Pons (tissue), 1 donor: ENCODE measurements at regions not wholly inside any gene's neighbourhood (a gene's known extent, or its start where the extent isn't known, plus 50 kb on each side); places are given as distances from the start of the nearest gene placed in this dataset.
A peak's percentile ranks its signal among the peaks of the same experiment; 100 is the strongest.
"Not testable (repeated sequence)": the region's sequence is repeated elsewhere in the genome, so short reads cannot be mapped to it uniquely, and the experiment has no call there.

Experiments
- DNase-seq: peaks from one replicate; pipeline ENCODE4 v3.0.0-alpha.2; 2016; ENCODE audit warnings: low spot score

DNA sequence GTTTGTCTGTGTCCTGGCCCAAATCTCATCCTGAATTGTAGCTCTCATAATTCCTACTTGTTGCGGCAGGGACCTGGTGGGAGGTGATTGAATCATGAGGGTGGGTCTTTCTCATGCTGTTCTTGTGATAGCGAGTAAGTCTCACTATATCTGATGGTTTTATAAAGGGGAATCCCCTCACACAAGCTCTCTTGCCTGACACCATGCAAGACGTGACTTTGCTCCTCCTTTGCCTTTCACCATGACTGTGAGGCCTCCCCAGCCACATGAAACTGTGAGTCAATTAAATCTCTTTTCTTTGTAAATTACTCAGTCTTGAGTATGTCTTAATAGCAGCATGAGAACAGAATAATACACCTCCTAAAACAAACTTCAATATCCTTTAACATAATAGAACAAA lies 1065.6 kb downstream of the PLA2G4A start:
- DNase-seq = no peak

DNA sequence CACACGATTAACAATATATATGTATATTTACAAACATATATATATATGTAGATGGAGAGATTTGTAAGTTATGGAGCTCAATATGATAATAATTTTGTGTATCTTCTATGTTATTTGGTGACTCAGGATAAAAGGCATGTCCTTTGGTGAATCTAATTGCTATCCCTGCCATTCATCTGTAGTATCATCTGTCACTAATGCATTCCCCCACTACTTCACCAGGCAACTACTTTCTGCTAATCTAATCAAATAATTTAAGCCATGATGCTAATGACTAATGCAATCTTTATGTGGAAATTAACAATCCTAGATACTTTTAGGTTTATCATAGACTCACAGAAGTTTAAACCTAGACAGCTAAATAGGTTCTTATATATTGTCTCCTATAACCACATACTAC lies 1074.5 kb downstream of the PLA2G4A start:
- no peak for DNase-seq

DNA sequence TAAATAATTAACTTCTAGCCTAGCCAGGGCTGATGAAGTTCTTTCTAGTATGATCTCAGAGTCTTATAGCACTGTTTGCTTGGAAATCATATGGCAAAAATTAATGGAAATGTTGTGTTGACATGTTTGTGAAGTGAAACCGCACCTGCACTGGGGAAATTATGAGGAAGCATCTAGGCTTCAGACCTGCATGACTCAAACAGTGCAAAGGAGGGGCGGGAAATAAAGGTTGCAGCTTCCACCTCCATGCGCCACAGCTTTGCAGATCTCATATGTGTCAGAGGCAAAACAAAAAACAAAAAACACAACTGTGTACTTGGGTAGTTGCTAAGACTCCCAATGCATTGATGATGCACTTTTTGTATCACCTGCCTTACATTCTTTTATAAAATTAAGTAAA lies 1080.6 kb downstream of the PLA2G4A start:
- DNase-seq = no peak

DNA sequence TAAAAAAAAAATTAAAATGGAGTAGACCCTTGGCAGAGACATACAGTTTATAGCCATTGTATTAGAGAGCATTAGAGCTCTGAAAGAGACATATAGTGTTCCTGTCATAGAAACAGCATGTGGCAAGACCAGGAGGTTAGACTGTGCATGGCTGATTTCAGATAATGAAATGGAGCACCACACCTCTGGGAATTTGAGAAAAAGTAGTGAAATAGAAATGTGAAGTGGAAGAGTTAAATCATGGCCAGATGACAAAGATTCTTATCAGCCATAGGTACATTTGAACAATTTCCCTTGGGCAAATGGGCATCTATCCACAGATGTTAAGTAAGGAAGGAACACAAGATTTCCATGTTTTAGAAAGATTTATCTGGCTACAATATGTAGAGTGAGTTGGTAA lies 1083.1 kb downstream of the PLA2G4A start:
- no peak for DNase-seq

DNA sequence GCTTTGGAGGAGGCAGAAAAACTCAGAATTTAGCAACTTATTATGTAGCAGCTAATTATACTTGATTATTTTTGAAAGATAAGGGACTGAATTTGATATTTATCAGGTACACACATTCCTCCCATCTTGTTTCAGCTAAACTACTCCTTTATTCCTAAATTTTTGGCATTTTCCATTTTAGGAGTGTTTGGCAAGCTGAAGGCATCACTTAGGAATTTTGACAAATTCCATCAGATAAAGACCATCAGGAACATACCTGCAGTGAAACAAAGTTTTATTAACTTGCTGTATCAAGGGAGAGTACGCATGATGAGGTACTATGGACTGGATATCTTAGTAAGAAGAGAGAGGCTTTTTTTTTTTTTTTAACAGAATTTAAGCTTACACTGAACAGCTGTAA lies 1092.2 kb downstream of the PLA2G4A start:
- no peak for DNase-seq

DNA sequence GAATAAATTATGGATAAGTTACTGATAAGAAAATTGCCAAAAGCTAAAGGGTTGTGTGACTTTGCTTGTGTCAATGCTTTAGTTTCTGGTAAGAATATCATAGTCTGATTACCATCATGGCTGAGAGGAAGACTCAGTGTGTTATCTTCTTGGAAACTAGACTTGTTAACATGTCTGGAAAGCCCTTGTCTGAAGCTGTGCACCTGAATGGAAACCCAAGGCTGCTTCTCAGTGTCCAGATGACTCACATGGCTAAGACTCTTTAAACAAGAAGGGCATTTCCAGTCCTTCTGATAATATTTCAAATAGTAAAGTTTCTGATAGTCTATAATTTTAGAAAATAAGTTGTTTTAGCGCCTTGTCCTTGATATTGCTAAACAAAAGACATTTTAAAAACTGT lies 1092.7 kb downstream of the PLA2G4A start:
- DNase-seq = no peak

DNA sequence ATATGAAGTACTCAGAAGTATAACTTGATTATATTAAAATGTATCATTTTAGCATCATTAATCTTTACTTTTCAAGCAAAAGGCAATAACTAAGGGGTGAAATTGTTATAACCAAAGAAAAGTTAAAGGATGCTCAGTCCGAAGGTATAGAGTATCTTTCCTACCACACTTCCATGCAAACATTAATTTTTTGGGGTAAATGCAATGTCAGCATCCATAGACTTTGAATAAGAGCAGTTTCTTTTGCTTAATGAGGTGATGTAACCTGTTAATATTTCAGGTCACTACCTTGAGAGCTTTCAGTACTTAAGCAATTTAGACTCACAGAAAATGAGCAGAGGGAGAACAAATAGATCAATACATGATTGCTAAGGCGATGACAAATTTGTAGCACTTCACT lies 1093.5 kb downstream of the PLA2G4A start:
- no peak for DNase-seq

DNA sequence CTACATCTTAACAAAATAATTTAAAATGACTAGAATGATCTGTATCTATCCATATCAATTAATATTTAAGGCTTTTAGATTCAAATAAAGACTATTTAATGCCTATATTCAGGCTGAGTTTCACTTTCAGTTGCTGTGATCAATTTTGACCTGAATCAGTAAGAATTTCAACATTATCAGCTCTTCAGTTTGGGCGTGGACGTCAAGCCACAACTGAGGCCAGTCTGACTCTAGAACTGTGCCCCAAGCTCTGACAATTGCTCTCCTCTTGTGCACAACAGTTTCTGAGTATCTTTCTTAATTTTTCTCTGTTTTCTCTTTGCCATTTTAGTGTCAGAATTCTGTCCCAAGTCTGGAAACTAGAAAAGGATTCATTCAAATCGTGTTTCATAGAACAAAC lies 1095.5 kb downstream of the PLA2G4A start:
- DNase-seq = no peak

DNA sequence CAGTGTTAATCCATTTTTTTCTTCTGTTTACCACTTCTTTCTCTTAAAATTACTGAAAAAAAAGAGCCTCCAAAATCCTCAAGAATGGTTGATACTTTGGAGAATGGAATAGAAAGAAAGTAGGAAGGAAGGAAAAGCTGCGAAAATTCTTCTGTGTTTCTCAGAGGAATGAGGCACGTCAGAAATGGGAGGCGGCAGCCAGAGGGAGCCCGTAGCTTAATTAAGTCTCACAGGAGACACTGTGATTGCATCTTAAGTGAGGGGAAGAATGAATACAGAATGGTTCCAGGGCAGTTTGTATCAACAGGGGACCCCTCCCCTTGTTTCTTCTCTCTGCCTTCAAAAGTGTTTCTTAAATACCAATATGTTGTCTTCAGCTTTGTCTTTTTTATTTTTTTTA lies 1099.5 kb downstream of the PLA2G4A start:
- DNase-seq = peak; percentile 42

DNA sequence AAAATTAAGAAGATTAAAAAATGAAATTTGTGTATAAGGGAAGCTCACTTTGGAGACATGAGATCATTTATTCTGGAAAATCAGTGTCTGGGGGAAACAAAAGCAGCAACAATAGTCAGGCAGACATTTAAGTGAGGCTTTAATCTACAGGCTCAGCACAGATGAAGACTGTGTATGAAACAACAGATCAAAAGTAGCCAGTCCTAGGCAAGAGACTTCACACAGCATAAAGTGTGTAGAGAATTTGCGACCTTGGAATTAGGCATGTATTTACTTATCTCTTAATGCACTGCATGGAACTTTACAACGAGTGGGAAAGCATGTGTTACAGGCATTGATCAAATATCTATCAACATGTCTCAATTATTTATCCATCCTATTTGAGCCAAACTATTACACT lies 1099.9 kb downstream of the PLA2G4A start:
- DNase-seq = no peak

DNA sequence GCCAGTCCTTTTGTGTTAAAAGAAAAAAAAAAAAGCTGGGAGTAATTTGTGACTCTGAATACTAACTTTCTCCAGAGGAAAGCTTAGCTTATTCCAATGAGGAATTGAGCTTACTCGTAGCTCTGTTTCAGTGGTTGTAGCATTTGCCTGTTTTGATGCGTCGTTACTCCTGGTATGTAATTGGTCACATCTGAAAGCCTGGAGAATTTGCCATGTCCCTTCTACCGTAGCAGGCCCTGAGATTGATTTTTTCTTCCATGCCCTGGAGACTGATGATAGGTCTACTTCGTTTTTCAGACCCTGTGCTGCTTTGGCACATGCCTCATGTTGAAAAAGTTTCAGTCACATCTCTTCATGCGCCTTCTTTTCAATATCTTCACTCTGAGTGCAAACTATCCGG lies 1103.0 kb downstream of the PLA2G4A start:
- no peak for DNase-seq

DNA sequence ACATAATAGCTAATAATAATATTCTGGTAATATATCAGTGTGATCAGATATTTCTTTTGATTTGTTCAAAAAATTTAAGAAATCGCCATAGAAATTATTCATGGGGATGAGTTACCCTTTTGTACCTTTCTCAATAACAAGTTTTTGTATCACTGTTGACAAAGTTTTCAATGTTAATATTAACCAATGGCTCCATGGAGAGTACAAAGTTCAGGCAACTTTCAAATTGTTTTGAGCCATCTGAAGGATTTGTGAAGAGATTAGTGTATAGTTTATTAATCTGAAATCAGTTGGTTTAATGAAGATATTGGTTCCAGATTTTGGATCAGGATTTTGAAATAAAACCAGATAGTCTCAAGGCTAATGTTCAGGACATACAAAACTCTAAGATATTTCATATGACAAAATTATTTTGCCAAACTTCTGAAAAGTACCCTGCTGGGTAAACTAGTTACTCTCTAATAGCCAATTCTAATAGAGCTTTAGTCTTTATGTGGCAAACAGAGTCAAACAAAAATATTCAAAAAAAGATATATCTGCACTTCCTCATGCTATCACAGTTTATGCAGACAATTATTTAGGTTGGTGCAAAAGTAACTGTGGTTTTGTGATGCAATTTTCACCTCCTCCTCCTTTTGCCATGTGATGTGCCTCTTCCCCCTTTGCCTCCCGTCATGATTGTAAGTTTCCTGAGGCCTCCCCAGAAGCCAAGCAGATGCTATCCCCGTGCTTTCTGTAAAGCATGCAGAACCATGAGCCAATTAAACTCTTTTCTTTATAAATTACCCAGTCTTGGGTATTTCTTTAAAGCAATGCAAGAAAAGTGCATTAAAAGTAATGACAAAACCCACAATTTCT lies 1105.0 kb downstream of the PLA2G4A start:
- no peak for DNase-seq

DNA sequence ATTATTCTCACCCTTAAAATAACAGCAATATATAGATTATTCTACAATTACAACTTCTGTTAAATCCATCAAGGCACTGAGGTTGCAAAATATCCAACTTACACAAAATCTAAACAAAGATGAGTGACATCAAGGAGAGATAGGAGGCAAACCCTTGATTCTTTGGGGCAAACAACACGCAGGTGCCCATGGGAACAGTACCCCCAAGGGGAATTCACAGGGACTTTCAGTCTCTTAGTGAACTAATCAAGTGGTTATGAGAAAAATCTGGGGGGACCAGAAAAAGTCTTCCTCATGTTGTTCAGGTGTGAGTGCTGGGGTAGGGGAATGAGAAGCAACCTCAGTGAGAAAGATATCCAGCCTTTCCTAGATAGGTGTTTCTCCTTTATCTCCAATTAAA lies 1107.9 kb downstream of the PLA2G4A start:
- no peak for DNase-seq

DNA sequence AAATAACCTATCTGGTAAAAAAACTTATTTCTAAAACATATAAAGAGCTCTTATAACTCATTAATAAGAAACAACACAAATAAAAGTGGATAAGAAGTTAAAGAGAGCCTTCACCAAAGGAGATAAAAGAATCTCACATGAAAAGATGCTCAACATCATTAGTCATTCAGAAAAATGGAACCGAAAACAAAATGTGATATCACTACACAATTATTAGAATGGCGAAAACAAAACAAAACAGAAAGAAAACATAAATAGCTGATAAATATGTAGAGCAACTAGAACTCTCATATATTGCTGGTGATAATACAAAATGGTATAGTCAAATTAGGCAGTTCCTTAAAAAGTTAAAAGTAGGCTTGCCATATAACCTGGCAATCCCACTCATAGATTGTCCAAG lies 1109.3 kb downstream of the PLA2G4A start:
- DNase-seq = no peak

DNA sequence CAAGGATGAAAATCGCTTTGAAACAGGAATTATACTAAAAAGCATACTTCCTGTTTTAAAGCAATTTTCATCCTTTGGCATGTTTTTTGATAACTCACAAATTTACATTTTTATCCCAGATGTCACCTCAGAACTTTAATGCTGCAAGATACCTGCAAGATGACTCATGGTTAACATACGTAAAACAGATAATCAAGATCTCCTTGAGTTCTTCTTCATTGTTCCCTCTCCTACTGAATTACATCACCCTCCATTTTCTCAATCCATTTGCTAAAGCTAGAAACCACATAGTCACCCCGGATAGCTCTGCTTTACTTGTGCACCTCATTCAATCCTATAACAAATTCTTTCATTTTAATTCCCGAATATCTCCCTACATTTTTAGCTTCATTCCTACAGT lies 1114.2 kb downstream of the PLA2G4A start:
- no peak for DNase-seq

DNA sequence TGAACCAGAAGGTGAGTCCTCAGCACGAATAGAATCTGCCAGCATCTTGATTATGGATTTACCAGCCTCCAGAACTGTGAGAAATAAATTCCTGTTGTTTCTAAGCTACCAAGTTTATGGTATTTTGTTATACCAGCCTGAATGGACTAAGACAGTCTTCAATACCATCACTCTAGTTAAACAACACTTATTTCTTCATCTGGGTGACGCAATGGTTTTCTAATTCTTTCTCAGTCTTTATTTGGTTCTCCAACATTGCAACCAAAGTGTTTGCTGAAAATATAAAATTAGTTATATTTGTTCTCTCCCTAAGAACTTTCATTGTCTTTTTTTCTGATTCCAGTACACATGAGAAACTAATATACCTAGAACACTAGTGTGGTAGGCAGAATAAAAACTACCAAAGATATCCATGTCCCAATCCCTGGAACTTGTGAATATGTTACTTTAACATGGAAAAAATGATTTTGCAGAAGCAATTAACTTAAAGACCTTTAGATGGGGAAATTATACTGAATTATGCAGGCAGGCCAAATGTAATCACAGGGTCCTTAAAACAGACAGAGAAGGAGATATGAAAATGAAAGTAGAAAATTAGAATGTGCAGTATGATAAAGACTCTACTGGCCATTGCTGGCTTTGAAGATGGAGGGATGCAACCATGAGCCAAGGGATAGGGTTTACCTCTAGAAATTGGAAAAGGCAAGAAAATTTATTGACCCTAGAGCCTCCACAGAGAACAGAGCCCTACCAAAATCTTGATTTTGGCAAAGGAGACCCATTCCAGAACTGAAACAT lies 1115.1 kb downstream of the PLA2G4A start:
- no peak for DNase-seq

DNA sequence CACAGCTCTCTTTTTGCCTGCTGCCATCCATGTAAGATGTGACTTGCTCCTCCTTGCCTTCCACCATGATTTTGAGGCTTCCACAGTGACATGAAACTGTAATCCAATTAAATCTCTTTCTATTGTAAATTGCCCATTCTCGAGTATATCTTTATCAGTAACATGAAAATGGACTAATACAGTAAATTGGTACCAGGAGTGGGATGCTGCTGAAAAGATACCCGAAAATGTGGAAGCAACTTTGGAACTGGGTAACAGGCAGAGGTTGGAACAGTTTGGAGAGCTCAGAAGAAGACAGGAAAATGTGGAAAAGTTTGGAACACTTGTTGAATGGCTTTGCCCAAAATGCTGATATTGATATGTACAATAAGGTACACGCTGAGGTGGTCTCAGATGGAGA lies 1117.9 kb downstream of the PLA2G4A start:
- not testable (repeated sequence) for DNase-seq

DNA sequence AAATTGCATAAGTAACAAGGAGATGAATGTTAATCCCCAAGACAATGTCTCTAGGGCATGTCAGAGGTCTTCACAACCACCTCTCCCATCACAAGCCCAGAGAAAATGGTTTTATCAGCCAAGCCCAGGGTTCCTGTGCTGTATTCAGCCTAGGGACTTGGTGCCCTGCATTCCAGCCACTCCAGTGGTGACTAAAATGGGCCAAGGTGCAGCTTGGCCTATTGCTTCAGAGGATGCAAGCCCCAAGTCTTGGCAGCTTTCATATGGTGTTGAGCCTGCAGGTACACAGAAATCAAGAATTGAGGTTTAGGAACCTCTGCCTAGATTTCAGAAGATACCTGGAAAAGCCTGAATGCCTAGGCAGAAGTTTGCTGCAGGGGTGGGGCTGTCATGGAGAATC lies 1118.6 kb downstream of the PLA2G4A start:
- DNase-seq = no peak

DNA sequence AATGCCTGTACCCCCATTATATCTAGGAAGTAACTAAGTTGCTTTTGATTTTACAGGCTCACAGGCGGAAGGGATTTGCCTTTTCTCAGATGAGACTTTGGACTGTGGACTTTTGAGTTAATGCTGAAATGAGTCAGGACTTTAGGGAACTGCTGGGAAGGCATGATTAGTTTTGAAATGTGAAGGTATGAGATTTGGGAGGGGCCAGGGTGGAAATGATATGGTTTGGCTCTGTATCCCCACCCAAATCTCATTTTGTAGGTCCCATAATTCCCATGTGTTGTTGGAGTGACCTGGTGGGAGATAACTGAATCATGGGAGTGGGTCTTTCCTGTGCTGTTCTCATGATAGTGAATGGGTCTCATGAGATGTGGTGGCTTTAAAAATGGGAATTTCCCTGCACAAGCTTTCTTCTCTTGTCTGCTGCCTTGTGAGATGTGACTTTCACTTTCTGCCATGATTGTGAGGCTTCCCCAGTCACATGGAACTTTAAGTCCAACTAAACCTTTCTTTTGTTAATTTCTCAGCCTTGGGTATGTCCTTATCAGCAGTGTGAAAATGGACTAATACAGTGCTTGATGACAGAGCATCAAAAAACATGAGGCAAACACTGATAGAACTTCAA lies 1119.5 kb downstream of the PLA2G4A start:
- no peak for DNase-seq

DNA sequence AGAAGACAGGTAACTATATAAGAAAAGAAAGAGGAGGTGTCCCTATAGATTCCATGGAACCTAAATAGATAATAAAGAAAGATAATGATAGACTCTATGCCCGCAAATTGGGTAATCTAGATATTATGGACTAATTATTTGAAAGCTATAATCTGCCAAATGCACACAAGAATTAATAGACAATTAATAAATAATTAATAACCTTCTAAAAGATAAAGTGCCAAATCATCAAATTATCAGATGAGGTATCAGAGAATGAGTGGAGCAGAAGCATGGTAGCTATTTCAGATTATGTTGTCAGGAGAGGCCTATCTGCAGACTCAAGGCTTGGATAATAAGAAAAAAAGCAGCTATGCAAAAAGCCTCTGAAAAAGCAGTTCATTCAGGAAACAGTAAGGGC lies 1120.8 kb downstream of the PLA2G4A start:
- no peak for DNase-seq

DNA sequence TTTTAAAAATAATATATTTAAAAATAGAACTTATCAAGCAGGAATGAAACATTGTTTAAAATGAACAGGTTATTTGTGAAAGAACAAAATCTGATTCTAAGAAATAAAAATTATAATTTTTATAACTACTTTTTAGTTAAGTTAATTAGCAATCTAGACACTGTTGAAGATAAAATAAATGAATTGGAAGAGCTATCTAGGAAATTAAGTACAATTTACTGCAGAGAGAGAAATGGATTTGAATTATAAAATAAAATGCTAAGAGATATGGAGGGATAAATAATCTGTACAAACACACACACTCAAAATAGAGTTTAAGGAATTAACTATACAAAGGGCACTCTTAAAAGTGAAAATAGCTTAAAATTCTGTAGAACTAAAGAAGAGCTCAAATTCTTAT lies 1123.1 kb downstream of the PLA2G4A start:
- DNase-seq = no peak

DNA sequence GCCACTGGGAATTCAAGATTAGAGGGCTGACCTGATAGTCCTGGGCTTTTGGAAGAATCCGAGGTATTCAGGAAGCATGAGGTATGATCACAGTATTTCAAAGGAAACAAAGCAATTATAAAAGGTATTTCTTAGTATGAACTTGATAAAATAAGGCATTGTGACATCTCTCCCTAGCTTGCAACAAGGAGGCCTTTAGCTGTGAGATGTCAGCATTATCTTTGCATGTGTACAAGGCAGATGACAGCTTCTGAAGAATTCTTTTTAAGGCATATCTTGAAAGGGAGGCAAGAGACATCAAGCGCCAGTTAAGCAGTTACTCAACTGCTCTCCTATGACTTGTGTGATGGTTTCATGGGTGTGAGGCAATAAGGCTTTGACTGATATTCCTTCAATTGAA lies 1123.7 kb downstream of the PLA2G4A start:
- no peak for DNase-seq

DNA sequence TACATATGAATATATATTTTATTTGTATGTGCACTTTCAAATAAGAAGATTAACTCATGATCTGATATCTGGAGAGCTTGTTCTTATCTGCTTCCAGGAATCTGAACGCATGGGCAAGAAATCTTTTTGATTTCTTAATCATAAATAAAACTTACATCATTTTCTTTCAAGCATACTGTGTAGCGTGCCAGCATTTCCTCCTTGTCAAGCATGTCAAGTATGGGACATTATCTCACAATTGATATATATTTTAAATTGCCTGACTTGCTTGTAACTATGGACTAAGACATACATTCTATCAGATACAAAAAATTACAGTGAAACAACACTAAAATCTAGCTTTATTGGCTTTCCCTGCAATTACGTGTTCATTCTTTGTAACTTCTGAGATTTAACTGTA lies 1128.2 kb downstream of the PLA2G4A start:
- no peak for DNase-seq
